Body of pancreas (tissue), 4 donors: ENCODE measurements at regions not wholly inside any gene's neighbourhood (a gene's known extent, or its start where the extent isn't known, plus 50 kb on each side); places are given as distances from the start of the nearest gene placed in this dataset.

Experiments used
- CTCF ChIP-seq, 7 experiments: fragments of 450-650 bp in 4 of 7; fragments of 200-600 bp in 3 of 7; sonication (generic) in 3 of 7; IDR thresholded peaks; one replicate each; pipeline ENCODE4 v1.5.1; 2016 to 2019; ENCODE audit warnings: antibody characterized with exemption in 7 of 7
- POLR2A ChIP-seq, 3 donors: fragments of 450-650 bp; IDR thresholded peaks; one replicate each; pipeline ENCODE4 v1.6.1; 2016; ENCODE audit warnings: antibody characterized with exemption in 3 of 3, mild to moderate bottlenecking in 2 of 3

DNA sequence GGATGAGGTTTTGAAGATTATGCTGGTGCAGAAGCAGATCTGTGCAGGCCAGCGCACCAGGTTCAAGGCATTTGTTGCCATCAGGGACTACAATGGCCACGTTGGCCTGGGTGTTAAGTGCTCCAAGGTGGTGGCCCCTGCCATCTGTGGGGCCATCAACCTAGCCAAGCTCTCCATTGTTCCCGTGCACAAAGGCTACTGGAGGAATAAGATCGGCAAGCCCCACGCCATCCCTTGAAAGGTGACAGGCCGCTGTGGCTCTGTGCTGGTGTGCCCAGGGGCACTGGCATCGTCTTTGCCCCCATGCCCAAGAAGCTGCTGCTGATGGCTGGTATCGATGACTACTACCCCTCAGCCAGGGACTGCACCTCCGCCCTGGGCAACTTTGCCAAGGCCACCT lies 142.5 kb downstream of the SPATA31D1 start:
- TF ChIP-seq POLR2A (IDR thresholded peaks at IDR 0.05) (no peak), CTCF (IDR thresholded peaks at IDR 0.05) (no peak)
